ENCODE measurements at regions not wholly inside any gene's neighbourhood (a gene's known extent, or its start where the extent isn't known, plus 50 kb on each side); places are given as distances from the start of the nearest gene placed in this dataset. TPM values are rescaled to one million over a fixed set of nuclear protein-coding genes. Genes with fewer than 3 reads are reported as not detected.

- no peak for DNase-seq (ENCODE audit: low read depth in 2 of 3, low spot score in 2 of 3)
These were observed 52.6 kb upstream of the NHLH2 start for GRCh38 chr1:115893545-115893944.

GRCh38 chr1:115898020-115898419 lies 57.1 kb upstream of the NHLH2 start:
- DNase-seq (ENCODE audit: low read depth in 2 of 3, low spot score in 2 of 3) = no peak

GRCh38 chr1:115900856-115901255 lies 59.9 kb upstream of the NHLH2 start:
- peak in 1 of 3 donors; percentile 59 for DNase-seq (ENCODE audit: low read depth in 2 of 3, low spot score in 2 of 3)

GRCh38 chr1:115906627-115907026 lies 65.7 kb upstream of the NHLH2 start:
- DNase-seq (ENCODE audit: low read depth in 2 of 3, low spot score in 2 of 3) = no peak

- DNase-seq (ENCODE audit: low read depth in 2 of 3, low spot score in 2 of 3) = no peak
These were observed 66.2 kb upstream of the NHLH2 start for GRCh38 chr1:115907092-115907491.

GRCh38 chr1:115908565-115909274 lies 67.6 kb upstream of the SLC22A15 start:
- DNase-seq (ENCODE audit: low read depth in 2 of 3, low spot score in 2 of 3) = no peak

- no peak for DNase-seq (ENCODE audit: low read depth in 2 of 3, low spot score in 2 of 3)
These were observed 66.1 kb upstream of the SLC22A15 start for GRCh38 chr1:115910231-115910630.

GRCh38 chr1:115911294-115911693 lies 65.0 kb upstream of the SLC22A15 start:
- peak in 2 of 3 donors; percentile 12 to 65 for DNase-seq (ENCODE audit: low read depth in 2 of 3, low spot score in 2 of 3)

- no peak for DNase-seq (ENCODE audit: low read depth in 2 of 3, low spot score in 2 of 3)
These were observed 64.2 kb upstream of the SLC22A15 start for GRCh38 chr1:115912116-115912515.

GRCh38 chr1:115922801-115923200 lies 53.5 kb upstream of the SLC22A15 start:
- DNase-seq (ENCODE audit: low read depth in 2 of 3, low spot score in 2 of 3) = no peak

GRCh38 chr1:115924770-115925169 lies 51.5 kb upstream of the SLC22A15 start:
- DNase-seq (ENCODE audit: low read depth in 2 of 3, low spot score in 2 of 3) = no peak

- no peak for DNase-seq (ENCODE audit: low read depth in 2 of 3, low spot score in 2 of 3)
These were observed 50.8 kb upstream of the SLC22A15 start for GRCh38 chr1:115925467-115925866.

Small RNA genes lying in the stretch of these regions (small RNA-seq; reads per million reads assigned to genes)
- gene AL357137.1 = not detected

Measured in hematopoietic multipotent progenitor cell (in vitro differentiated cells).